Loucy (cell line): ENCODE measurements at regions not wholly inside any gene's neighbourhood (a gene's known extent, or its start where the extent isn't known, plus 50 kb on each side); places are given as distances from the start of the nearest gene placed in this dataset.

ENCODE experiments used
- H2AFZ ChIP-seq: fragments of 200-600 bp; sonication (generic); 2 replicates; pipeline ENCODE4 v1.6.0; 2016; ENCODE audit warnings: antibody characterized with exemption, mild to moderate bottlenecking, low read length, moderate library complexity
- H3F3A ChIP-seq: fragments of 200-600 bp; 2 replicates; pipeline ENCODE4 v1.6.0; 2016; ENCODE audit warnings: antibody characterized with exemption, low read depth, mild to moderate bottlenecking
- H3K27me3 ChIP-seq: fragments of 200-600 bp; sonication (generic); 2 replicates; pipeline ENCODE4 v1.6.1; 2014; ENCODE audit warnings: low read length, mild to moderate bottlenecking; ENCODE audit not compliant: insufficient read depth, poor library complexity, severe bottlenecking
- H3K36me3 ChIP-seq: fragments of 200-600 bp; sonication (generic); 2 replicates; pipeline ENCODE4 v1.6.1; 2016; ENCODE audit warnings: low read length; ENCODE audit not compliant: insufficient read depth
- H3K4me1 ChIP-seq: fragments of 200-600 bp; sonication (generic); 2 replicates; pipeline ENCODE4 v1.5.1; 2014; ENCODE audit warnings: low read length, mild to moderate bottlenecking; ENCODE audit not compliant: insufficient read depth, poor library complexity, severe bottlenecking
- H3K4me2 ChIP-seq: fragments of 200-600 bp; sonication (generic); 2 replicates; pipeline ENCODE4 v1.6.0; 2014; ENCODE audit warnings: antibody characterized with exemption, low read length, low read depth, mild to moderate bottlenecking; ENCODE audit not compliant: poor library complexity, severe bottlenecking
- H3K4me3 ChIP-seq: fragments of 200-600 bp; sonication (generic); 2 replicates; pipeline ENCODE4 v1.5.1; 2014; ENCODE audit warnings: low read length, mild to moderate bottlenecking, mixed read lengths; ENCODE audit not compliant: poor library complexity, severe bottlenecking
- H3K79me2 ChIP-seq: fragments of 200-600 bp; sonication (generic); 2 replicates; pipeline ENCODE4 v1.6.1; 2014; ENCODE audit warnings: low read length; ENCODE audit not compliant: insufficient read depth
- H3K9ac ChIP-seq: fragments of 200-600 bp; sonication (generic); 2 replicates; pipeline ENCODE4 v1.6.0; 2014; ENCODE audit warnings: mild to moderate bottlenecking, low read depth, low read length, moderate library complexity; ENCODE audit not compliant: poor library complexity, severe bottlenecking
- H3K9me2 ChIP-seq: fragments of 200-600 bp; sonication (generic); replicated peaks from 2 replicates; pipeline ENCODE4 v1.6.1; 2016; ENCODE audit warnings: low read depth, low read length, mixed read lengths
- H3K9me3 ChIP-seq: fragments of 200-600 bp; sonication (generic); 2 replicates; pipeline ENCODE4 v1.6.1; 2014; ENCODE audit warnings: mild to moderate bottlenecking, antibody characterized with exemption, low read length, low read depth; ENCODE audit not compliant: insufficient read depth
- H4K20me1 ChIP-seq: fragments of 200-600 bp; sonication (generic); 2 replicates; pipeline ENCODE4 v1.6.0; 2014; ENCODE audit warnings: antibody characterized with exemption, low read length, mild to moderate bottlenecking; ENCODE audit not compliant: insufficient read depth, poor library complexity, severe bottlenecking
- EZH2phosphoT487 ChIP-seq: fragments of 200-600 bp; IDR thresholded peaks from 2 replicates; pipeline ENCODE4 v1.6.1; 2018; ENCODE audit warnings: antibody characterized with exemption, mild to moderate bottlenecking, moderate library complexity, borderline replicate concordance
- TF ChIP-seq, protein P1 (sequence below): fragments of 200-600 bp; sonication (generic); conservative IDR thresholded peaks from 2 replicates; pipeline ENCODE4 v1.5.1; 2014; ENCODE audit warnings: mild to moderate bottlenecking, antibody characterized with exemption, low read length

DNA sequence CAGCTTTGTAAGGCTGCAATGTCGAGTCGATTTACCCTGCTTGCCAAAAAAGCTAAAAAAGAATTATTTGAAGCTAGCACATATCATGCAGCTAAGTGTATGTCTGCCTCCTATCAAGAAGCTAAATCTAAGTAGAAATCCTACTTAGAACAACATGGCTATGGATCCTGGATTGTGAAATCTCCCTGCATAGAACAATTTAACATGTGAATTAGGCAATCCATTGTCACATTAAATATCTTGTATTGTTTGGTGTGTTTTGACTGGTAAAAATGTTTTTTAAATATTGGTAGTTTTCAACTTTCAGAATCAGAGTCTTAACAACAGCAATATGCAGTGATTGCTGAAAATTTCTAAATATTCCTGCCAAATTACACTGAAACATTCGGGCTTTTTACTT, 73.3 kb downstream of the SKIDA1 start:
- no peaks in the 10 kb centered on the region for H3F3A ChIP-seq
- H3K4me1 ChIP-seq, result no peaks in the 10 kb centered on the region
- no peaks in the 10 kb centered on the region for H3K36me3 ChIP-seq
- no peaks in the 10 kb centered on the region for H4K20me1 ChIP-seq
- H3K4me2 ChIP-seq, result no peak overlapping the region
- no peaks in the 10 kb centered on the region for H3K9me2 ChIP-seq
- no peaks in the 10 kb centered on the region for H3K27me3 ChIP-seq
- no peak for TF ChIP-seq EZH2phosphoT487
- TF ChIP-seq, protein P1, sequence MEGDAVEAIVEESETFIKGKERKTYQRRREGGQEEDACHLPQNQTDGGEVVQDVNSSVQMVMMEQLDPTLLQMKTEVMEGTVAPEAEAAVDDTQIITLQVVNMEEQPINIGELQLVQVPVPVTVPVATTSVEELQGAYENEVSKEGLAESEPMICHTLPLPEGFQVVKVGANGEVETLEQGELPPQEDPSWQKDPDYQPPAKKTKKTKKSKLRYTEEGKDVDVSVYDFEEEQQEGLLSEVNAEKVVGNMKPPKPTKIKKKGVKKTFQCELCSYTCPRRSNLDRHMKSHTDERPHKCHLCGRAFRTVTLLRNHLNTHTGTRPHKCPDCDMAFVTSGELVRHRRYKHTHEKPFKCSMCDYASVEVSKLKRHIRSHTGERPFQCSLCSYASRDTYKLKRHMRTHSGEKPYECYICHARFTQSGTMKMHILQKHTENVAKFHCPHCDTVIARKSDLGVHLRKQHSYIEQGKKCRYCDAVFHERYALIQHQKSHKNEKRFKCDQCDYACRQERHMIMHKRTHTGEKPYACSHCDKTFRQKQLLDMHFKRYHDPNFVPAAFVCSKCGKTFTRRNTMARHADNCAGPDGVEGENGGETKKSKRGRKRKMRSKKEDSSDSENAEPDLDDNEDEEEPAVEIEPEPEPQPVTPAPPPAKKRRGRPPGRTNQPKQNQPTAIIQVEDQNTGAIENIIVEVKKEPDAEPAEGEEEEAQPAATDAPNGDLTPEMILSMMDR, result no peak
- H2AFZ ChIP-seq, result no peak overlapping the region
- no peak overlapping the region for H3K4me3 ChIP-seq
- H3K9ac ChIP-seq, result no peak overlapping the region
- no peaks in the 10 kb centered on the region for H3K9me3 ChIP-seq
- H3K79me2 ChIP-seq, result no peaks in the 10 kb centered on the region

DNA sequence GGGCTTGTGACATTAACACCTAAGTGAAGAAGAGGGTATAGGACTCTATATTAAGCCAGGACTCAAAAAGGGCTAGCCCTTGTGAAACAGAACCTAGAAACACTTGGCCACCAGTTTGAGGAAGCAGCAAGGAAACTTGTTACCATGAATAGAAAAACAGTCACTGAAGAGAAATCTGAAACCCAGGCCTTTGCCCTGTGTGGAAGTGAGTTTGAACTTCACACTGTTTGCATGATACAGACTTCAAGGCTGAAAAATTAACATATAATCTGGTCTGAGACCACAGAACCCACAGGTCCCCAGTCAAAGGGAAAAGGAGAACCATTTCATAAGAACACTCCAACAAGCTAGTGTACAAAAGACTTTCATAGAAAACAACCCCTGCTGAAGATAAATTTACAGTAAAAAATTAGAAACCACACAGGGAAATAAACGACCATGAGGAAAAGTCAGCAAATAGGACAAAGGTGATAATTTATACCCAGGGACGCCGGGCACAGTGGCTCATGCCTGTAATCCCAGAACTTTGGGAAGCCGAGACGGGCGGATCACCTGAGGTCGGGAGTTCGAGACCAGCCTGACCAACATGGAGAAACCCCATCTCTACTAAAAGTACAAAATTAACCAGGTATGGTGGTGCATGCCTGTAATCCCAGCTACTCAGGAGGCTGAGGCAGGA, 76.1 kb downstream of the SKIDA1 start:
- H3K4me3 ChIP-seq, result no peak overlapping the region
- no peaks in the 10 kb centered on the region for H4K20me1 ChIP-seq
- H3K79me2 ChIP-seq, result no peaks in the 10 kb centered on the region
- no peaks in the 10 kb centered on the region for H3K4me1 ChIP-seq
- no peak overlapping the region for H3K4me2 ChIP-seq
- H3K36me3 ChIP-seq, result no peaks in the 10 kb centered on the region
- no peaks in the 10 kb centered on the region for H3K27me3 ChIP-seq
- H3F3A ChIP-seq, result no peaks in the 10 kb centered on the region
- no peak overlapping the region for H3K9ac ChIP-seq
- TF ChIP-seq EZH2phosphoT487, result no peak
- TF ChIP-seq, protein P1, result no peak
- no peak overlapping the region for H2AFZ ChIP-seq
- no peaks in the 10 kb centered on the region for H3K9me2 ChIP-seq
- H3K9me3 ChIP-seq, result no peaks in the 10 kb centered on the region

DNA sequence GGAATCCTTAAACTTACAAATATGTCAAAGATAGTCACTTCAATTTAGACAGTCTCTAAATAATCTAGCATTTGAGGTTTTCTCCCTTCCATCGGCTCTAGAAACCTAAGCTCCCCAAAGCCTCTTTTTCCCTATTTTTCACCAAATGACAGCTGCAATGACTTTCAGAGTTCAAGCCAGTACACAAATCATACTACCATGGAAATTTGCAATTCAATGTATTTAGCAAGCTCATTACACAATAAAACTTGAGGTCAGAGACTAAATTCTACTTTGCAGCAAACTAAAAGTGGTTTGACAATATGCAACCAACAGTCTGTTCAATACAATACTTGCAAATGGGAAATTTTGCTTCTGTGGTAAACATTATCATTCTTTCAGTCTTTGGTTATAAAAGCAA, 80.3 kb downstream of the SKIDA1 start:
- Histone ChIP-seq H3K4me1 (no peaks in the 10 kb centered on the region), H2AFZ (no peak overlapping the region), H3K79me2 (no peaks in the 10 kb centered on the region), H3K9ac (no peak overlapping the region), H3K9me3 (no peaks in the 10 kb centered on the region), H3F3A (no peaks in the 10 kb centered on the region), H4K20me1 (no peaks in the 10 kb centered on the region), H3K27me3 (no peaks in the 10 kb centered on the region), H3K4me3 (no peak overlapping the region), H3K36me3 (no peaks in the 10 kb centered on the region), H3K4me2 (no peak overlapping the region), H3K9me2 (no peaks in the 10 kb centered on the region)
- TF ChIP-seq, protein P1, result no peak
- no peak for TF ChIP-seq EZH2phosphoT487
